Tibial nerve (tissue), 4 donors: ENCODE measurements at regions not wholly inside any gene's neighbourhood (a gene's known extent, or its start where the extent isn't known, plus 50 kb on each side); places are given as distances from the start of the nearest gene placed in this dataset.

ENCODE experiments used
- EP300 ChIP-seq, 2 donors: sonication (generic); formaldehyde crosslinking; IDR thresholded peaks; one replicate each; pipeline ENCODE4 v1.6.1; 2017; ENCODE audit warnings: antibody characterized with exemption in 2 of 2, mild to moderate bottlenecking in 1 of 2
- POLR2A ChIP-seq, 2 donors: fragments of 450-650 bp; IDR thresholded peaks; one replicate each; pipeline ENCODE4 v1.6.1; 2017; ENCODE audit warnings: antibody characterized with exemption in 2 of 2, mild to moderate bottlenecking in 2 of 2, moderate library complexity in 2 of 2
- TF ChIP-seq, protein P1 (sequence below), 5 experiments: fragments of 200-600 bp in 3 of 5; fragments of 450-650 bp in 2 of 5; sonication (generic) in 3 of 5; IDR thresholded peaks; one replicate each; pipeline ENCODE4 v1.5.1; 2016 to 2019; ENCODE audit warnings: antibody characterized with exemption in 5 of 5, mild to moderate bottlenecking in 3 of 5, moderate library complexity in 2 of 5

DNA sequence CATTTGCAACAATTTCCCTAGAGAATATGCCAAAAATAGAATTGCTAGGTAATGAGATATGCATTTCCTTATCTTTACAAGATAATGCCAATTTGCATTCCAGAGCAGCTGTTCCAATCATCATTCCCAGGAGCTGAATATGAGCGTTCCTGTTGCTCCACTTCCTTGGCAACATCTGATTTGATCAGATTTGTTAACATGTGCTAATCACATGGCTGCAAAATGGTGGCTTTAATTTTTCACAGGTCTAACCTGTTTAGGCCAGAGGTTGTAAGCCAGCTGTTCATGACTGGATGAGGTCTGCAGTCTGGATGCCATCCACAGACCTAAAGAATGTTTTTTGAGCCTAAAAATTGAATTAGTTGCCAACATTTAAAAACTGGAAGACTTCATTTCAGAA lies 220.7 kb upstream of the IL12B start:
- TF ChIP-seq EP300 (IDR thresholded peaks at IDR 0.05): no peak
- TF ChIP-seq, protein P1, sequence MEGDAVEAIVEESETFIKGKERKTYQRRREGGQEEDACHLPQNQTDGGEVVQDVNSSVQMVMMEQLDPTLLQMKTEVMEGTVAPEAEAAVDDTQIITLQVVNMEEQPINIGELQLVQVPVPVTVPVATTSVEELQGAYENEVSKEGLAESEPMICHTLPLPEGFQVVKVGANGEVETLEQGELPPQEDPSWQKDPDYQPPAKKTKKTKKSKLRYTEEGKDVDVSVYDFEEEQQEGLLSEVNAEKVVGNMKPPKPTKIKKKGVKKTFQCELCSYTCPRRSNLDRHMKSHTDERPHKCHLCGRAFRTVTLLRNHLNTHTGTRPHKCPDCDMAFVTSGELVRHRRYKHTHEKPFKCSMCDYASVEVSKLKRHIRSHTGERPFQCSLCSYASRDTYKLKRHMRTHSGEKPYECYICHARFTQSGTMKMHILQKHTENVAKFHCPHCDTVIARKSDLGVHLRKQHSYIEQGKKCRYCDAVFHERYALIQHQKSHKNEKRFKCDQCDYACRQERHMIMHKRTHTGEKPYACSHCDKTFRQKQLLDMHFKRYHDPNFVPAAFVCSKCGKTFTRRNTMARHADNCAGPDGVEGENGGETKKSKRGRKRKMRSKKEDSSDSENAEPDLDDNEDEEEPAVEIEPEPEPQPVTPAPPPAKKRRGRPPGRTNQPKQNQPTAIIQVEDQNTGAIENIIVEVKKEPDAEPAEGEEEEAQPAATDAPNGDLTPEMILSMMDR (IDR thresholded peaks at IDR 0.05): no peak
- TF ChIP-seq POLR2A (IDR thresholded peaks at IDR 0.05): no peak
